ENCODE measurements at regions not wholly inside any gene's neighbourhood (a gene's known extent, or its start where the extent isn't known, plus 50 kb on each side); places are given as distances from the start of the nearest gene placed in this dataset.
"Not testable (repeated sequence)": the region's sequence is repeated elsewhere in the genome, so short reads cannot be mapped to it uniquely, and the experiment has no call there.

DNA sequence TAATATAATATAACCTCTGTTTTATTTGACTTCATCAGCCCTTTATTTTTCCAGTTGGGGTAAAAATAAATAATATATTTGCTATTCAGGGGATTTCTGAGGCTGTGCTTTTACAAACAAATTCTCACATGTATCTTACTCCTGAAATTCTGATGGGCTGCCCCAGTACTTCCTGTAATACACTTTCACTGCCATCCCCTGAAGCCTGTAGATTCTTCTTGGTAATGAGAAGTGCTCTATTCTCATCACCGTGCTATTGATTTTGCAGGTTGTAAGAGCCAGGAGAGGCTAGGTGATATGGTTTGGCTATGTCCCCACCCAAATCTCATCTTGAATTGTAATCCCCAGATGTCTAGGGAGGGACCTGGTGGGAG, 91.9 kb upstream of the CEP78 start:
- Histone ChIP-seq H3K9me3 (ENCODE audit: control insufficient read depth, low read length) (peaks cover 28% of the 10 kb centered on the region), H3K36me3 (ENCODE audit: control insufficient read depth, insufficient read depth, low read length) (no peaks in the 10 kb centered on the region), H3K4me3 (ENCODE audit: extremely low read depth, insufficient read depth, low read length, poor library complexity, severe bottlenecking) (no peak overlapping the region), H3K27ac (ENCODE audit: low read depth, low read length, severe bottlenecking) (peak overlapping the region; percentile 61), H3K4me1 (ENCODE audit: control insufficient read depth, insufficient read depth, low read length, poor library complexity, severe bottlenecking) (peaks cover 4% of the 10 kb centered on the region)
- 100% methylated on average over 1 of the region's 1 CpG; no CpG with 5 or more reads in 1 of the 2 experiments for WGBS, 2 experiments (ENCODE audit: insufficient coverage in 2 of 2)

DNA sequence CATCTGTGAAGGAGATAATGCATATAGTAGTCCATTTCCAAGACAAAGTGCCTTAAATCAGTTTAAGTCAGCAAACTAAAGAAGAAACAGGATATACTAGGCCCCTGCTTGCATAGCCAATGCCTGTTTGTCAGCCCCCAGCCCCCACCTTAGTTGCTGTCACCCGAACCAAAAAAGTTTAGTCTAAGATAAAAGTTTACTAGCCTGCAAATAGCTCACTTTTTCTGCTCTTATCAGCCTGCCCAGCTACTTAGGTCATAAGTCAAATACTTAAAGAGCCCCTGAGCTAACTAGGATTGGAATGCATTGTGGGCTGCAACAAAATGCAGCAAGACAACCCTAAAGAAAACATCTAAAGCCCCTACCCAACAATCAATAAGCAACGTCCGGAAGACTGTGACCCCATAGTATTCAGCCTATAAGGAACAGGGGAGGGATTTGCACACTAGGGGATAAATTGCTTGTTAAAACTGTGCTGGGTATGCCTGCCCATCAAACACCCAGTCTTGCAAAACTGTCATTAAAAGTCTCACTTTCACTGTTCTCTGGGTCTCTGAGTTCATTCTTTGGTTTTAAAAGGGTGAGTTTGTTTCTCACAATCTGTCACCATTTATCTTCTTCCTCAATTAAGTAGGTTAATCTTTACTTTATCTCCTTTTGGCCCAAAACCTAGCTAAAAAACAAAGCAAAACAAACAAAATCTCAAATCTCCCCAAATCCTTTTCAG, 92.4 kb upstream of the CEP78 start:
- 50 to 80% methylated on average over 1 of the region's 3 CpGs for WGBS, 2 experiments (ENCODE audit: insufficient coverage in 2 of 2)
- H3K36me3 ChIP-seq (ENCODE audit: control insufficient read depth, insufficient read depth, low read length) = no peaks in the 10 kb centered on the region
- H3K4me1 ChIP-seq (ENCODE audit: control insufficient read depth, insufficient read depth, low read length, poor library complexity, severe bottlenecking) = peaks cover 4% of the 10 kb centered on the region
- no peak overlapping the region for H3K4me3 ChIP-seq (ENCODE audit: extremely low read depth, insufficient read depth, low read length, poor library complexity, severe bottlenecking)
- H3K9me3 ChIP-seq (ENCODE audit: control insufficient read depth, low read length) = peaks cover 28% of the 10 kb centered on the region
- H3K27ac ChIP-seq (ENCODE audit: low read depth, low read length, severe bottlenecking) = peak overlapping the region; percentile 61

DNA sequence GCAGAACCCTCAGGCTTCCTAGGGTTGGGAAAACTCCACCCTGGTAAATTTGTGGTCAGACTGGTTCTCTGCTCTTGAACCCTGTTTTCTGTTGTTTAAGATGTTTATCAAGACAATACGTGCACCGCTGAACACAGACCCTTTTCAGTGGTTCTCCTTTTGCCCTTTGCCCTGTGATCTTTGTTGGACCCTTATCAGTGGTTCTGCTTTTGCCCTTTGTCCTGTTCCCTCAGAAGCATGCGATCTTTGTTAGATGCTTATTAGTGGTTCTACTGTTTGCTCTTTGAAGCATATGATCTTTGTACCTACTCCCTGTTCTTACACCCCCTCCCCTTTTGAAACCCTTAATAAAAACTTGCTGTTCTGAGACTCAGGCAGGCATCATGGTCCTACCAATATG, 93.6 kb upstream of the CEP78 start:
- not testable (repeated sequence) for H3K4me3 ChIP-seq (ENCODE audit: extremely low read depth, insufficient read depth, low read length, poor library complexity, severe bottlenecking); H3K27ac ChIP-seq (ENCODE audit: low read depth, low read length, severe bottlenecking); H3K36me3 ChIP-seq (ENCODE audit: control insufficient read depth, insufficient read depth, low read length); H3K4me1 ChIP-seq (ENCODE audit: control insufficient read depth, insufficient read depth, low read length, poor library complexity, severe bottlenecking)
- peaks cover 28% of the 10 kb centered on the region for H3K9me3 ChIP-seq (ENCODE audit: control insufficient read depth, low read length)
- WGBS, 2 experiments (ENCODE audit: insufficient coverage in 2 of 2) = 100% methylated on average over 2 of the region's 3 CpGs; no CpG with 5 or more reads in 1 of the 2 experiments

DNA sequence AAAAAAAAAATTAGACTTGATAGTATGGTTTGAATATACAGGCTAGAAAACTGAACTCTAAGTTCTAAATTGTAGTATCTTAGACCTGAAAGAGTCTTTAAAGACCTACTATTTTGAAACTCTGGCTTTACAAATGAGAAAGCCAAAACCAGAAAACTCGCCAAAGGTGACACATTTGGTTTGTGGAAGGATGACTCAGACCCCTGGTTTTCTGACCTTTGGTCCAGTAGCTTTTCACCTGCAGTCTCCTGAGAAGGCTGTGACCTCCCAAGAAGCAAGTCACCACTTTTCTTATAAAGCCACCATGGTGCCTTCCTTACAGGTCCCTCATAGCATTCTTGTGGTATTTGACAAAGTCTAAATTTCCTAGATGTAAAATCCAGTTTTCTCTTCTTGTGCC, 102.1 kb upstream of the CEP78 start:
- Histone ChIP-seq H3K9me3 (ENCODE audit: control insufficient read depth, low read length) (no peaks in the 10 kb centered on the region), H3K4me1 (ENCODE audit: control insufficient read depth, insufficient read depth, low read length, poor library complexity, severe bottlenecking) (no peaks in the 10 kb centered on the region), H3K27ac (ENCODE audit: low read depth, low read length, severe bottlenecking) (no peak overlapping the region), H3K36me3 (ENCODE audit: control insufficient read depth, insufficient read depth, low read length) (no peaks in the 10 kb centered on the region), H3K4me3 (ENCODE audit: extremely low read depth, insufficient read depth, low read length, poor library complexity, severe bottlenecking) (no peak overlapping the region)
- WGBS, 2 experiments (ENCODE audit: insufficient coverage in 2 of 2) = 83% methylated on average over 1 of the region's 1 CpG; no CpG with 5 or more reads in 1 of the 2 experiments

DNA sequence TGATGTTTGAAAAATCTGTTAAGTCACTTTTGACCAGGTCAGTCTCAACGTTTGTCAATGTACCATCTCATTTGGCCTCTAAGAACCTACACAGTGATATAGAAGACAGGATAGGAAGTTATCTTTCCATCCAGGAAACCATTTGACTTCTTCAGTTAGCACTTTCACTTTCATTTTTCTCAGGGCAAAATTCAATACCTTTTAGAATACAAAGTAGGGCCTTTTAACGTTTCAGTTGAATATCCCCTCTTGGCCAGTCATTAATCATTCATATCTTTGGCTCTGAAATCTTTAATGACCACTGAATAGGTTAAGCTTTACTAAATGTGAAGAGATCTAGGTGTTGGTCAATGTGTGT, 101.1 kb upstream of the GNAQ start:
- 100% methylated on average over 1 of the region's 2 CpGs; no CpG with 5 or more reads in 1 of the 2 experiments for WGBS, 2 experiments (ENCODE audit: insufficient coverage in 2 of 2)
- no peak overlapping the region for H3K4me3 ChIP-seq (ENCODE audit: extremely low read depth, insufficient read depth, low read length, poor library complexity, severe bottlenecking)
- H3K36me3 ChIP-seq (ENCODE audit: control insufficient read depth, insufficient read depth, low read length) = no peaks in the 10 kb centered on the region
- H3K27ac ChIP-seq (ENCODE audit: low read depth, low read length, severe bottlenecking) = no peak overlapping the region
- no peaks in the 10 kb centered on the region for H3K9me3 ChIP-seq (ENCODE audit: control insufficient read depth, low read length)
- H3K4me1 ChIP-seq (ENCODE audit: control insufficient read depth, insufficient read depth, low read length, poor library complexity, severe bottlenecking) = no peaks in the 10 kb centered on the region

DNA sequence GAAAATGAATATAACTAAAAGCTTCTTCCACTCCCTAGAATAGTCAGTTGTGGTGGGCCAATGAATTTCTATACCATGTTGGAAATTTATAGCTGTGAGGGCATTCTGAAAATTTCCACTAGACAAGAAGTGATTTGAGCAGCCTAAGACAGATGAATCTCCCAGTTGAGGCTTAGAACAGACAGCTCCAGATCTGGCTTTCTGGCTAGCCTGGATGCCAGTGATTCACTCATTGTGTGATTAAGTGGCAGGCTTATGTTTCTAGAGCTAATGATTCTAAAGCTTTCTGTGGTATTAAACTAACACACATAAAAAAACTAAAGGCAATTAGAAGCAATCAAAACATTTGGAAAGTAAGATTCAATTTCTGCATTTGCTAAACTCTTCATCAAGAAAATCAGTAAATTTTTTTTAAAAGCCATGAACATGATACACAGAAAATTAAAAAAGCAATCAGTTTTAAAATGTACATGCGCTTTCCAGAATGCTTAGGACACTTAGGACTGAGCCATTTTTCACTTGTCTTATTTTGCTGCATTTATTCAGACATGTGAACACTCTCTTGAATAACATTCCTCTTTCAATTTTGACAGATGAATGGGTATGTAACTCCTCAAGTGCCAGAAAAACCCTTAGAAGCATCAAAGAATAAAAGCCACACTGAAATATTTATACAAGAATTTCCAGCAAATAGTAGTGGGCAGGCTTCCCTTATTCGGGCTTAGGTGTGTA, 100.5 kb upstream of the GNAQ start:
- H3K36me3 ChIP-seq (ENCODE audit: control insufficient read depth, insufficient read depth, low read length) = no peaks in the 10 kb centered on the region
- no peak overlapping the region for H3K27ac ChIP-seq (ENCODE audit: low read depth, low read length, severe bottlenecking)
- no peak overlapping the region for H3K4me3 ChIP-seq (ENCODE audit: extremely low read depth, insufficient read depth, low read length, poor library complexity, severe bottlenecking)
- no peaks in the 10 kb centered on the region for H3K9me3 ChIP-seq (ENCODE audit: control insufficient read depth, low read length)
- H3K4me1 ChIP-seq (ENCODE audit: control insufficient read depth, insufficient read depth, low read length, poor library complexity, severe bottlenecking) = no peaks in the 10 kb centered on the region
- whole genome bisulfite sequencing, 2 experiments (ENCODE audit: insufficient coverage in 2 of 2) = 89% methylated on average over 1 of the region's 2 CpGs

DNA sequence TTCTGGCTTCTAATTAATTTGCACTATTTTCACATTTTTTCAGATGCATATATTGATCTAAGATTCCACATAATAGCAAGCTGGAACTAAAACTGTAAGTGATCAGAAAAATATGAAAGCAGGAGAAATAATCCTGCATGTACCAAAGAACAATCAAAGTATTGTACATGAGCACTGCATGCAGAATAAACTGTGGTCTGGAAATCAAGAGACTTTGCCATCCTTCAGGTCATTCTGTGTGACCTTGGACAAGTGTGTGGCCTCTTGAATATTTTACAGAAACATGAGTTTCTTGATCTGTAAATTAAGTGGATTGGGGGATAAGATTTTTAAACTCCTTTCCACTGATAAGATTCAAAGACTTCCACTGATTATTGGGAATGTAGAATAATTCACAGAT, 99.2 kb upstream of the GNAQ start:
- Histone ChIP-seq H3K4me3 (ENCODE audit: extremely low read depth, insufficient read depth, low read length, poor library complexity, severe bottlenecking) (no peak overlapping the region), H3K36me3 (ENCODE audit: control insufficient read depth, insufficient read depth, low read length) (no peaks in the 10 kb centered on the region), H3K9me3 (ENCODE audit: control insufficient read depth, low read length) (no peaks in the 10 kb centered on the region), H3K4me1 (ENCODE audit: control insufficient read depth, insufficient read depth, low read length, poor library complexity, severe bottlenecking) (no peaks in the 10 kb centered on the region), H3K27ac (ENCODE audit: low read depth, low read length, severe bottlenecking) (no peak overlapping the region)

DNA sequence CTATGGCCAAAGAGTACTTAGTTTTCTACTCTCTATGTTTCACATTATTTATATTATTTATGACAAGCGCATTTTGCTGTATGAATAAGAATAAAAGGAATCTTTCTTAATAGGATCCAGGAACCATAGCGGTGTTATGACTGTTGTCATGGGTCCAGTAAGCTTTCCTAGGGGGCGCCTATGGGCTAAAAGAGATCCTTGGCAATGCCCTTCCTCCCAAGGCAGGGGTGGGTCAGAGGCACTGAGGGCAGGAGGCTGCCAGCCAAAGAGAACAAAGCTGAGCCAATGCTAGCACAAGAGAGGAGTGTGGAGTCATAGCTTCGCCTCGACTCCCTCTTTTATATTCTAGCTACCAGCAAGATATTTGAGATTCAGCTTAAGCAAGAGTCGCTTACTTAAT, 98.4 kb upstream of the GNAQ start:
- WGBS, 2 experiments (ENCODE audit: insufficient coverage in 2 of 2) = 65 to 83% methylated on average over 5 to 6 of the region's 6 CpGs
- Histone ChIP-seq H3K9me3 (ENCODE audit: control insufficient read depth, low read length) (no peaks in the 10 kb centered on the region), H3K4me1 (ENCODE audit: control insufficient read depth, insufficient read depth, low read length, poor library complexity, severe bottlenecking) (no peaks in the 10 kb centered on the region), H3K4me3 (ENCODE audit: extremely low read depth, insufficient read depth, low read length, poor library complexity, severe bottlenecking) (no peak overlapping the region), H3K27ac (ENCODE audit: low read depth, low read length, severe bottlenecking) (no peak overlapping the region), H3K36me3 (ENCODE audit: control insufficient read depth, insufficient read depth, low read length) (no peaks in the 10 kb centered on the region)

DNA sequence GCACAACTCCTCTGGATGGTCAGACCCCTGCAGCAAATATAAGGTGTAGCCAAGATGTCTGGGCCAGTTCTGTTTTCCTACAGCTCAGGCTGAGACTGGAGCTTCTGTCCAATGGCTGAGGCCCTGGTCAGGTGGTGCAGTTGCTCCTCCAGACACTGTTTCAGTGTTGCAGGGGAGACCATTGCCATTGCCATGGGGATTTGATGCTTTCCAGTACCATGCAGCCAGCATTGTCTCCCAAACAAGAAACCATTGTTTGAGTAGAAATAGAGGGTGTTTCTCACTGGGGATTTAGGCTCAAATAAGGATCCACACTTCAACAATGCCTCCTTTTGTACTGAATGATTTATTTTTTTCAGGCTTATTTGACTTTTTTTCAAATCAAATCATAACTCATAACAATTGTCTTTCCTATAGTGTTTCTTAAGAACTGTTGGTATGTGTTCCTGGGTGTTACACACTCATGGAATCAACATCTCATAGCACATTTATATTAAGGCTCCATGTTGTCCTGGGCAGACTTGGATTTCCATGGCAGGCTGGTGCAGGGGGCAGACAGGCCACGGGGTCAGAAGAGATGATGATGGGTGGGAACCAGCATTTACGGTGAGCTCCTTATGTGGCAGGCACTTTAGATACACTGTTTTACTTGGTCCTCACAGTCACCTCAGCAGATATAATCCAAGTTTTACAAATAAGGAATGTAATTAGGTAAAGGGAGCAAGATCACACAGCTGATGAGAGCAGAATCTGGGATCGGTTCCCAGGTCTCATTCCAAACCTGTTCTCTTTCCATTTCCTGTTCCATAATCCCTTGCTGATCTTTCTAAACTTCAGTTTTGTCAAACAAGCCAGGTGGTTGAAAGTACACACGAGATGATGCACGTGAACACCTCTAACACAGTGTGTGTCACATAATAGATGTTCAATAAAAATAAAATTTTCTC, 95.9 kb upstream of the GNAQ start:
- 94% methylated on average over 3 of the region's 5 CpGs for WGBS, 2 experiments (ENCODE audit: insufficient coverage in 2 of 2)
- Histone ChIP-seq H3K27ac (ENCODE audit: low read depth, low read length, severe bottlenecking) (no peak overlapping the region), H3K4me1 (ENCODE audit: control insufficient read depth, insufficient read depth, low read length, poor library complexity, severe bottlenecking) (no peaks in the 10 kb centered on the region), H3K4me3 (ENCODE audit: extremely low read depth, insufficient read depth, low read length, poor library complexity, severe bottlenecking) (no peak overlapping the region), H3K36me3 (ENCODE audit: control insufficient read depth, insufficient read depth, low read length) (no peaks in the 10 kb centered on the region), H3K9me3 (ENCODE audit: control insufficient read depth, low read length) (no peaks in the 10 kb centered on the region)

DNA sequence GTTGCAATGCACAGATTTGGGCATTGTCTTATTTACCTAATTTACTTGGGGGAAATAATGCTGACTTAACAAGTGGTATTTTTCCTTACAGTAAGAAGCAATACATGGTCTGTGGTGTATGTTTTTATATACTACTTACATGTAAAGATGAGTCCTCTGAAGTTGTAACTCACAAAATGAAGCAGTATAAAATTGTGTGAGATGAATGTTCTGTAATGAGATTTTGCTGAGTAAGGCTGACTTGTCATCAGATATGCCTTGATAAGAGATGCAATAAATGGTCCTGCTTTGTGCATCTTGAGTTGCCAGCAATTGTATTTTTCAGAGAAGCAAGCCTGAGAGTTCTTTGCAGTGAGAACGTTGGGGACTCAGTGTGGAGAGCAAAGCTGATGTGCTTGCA, 92.2 kb upstream of the GNAQ start:
- Histone ChIP-seq H3K4me1 (ENCODE audit: control insufficient read depth, insufficient read depth, low read length, poor library complexity, severe bottlenecking) (no peaks in the 10 kb centered on the region), H3K36me3 (ENCODE audit: control insufficient read depth, insufficient read depth, low read length) (no peaks in the 10 kb centered on the region), H3K27ac (ENCODE audit: low read depth, low read length, severe bottlenecking) (no peak overlapping the region), H3K9me3 (ENCODE audit: control insufficient read depth, low read length) (no peaks in the 10 kb centered on the region), H3K4me3 (ENCODE audit: extremely low read depth, insufficient read depth, low read length, poor library complexity, severe bottlenecking) (no peak overlapping the region)
- WGBS, 2 experiments (ENCODE audit: insufficient coverage in 2 of 2) = 86 to 91% methylated on average over 1 of the region's 1 CpG
